HG03439 (cell line): ENCODE measurements at regions not wholly inside any gene's neighbourhood (a gene's known extent, or its start where the extent isn't known, plus 50 kb on each side); places are given as distances from the start of the nearest gene placed in this dataset.
A peak's percentile ranks its signal among the peaks of the same experiment; 100 is the strongest.

ENCODE experiments used
- ATAC-seq: cut with Tn5 transposase; IDR thresholded peaks from one replicate; pipeline ENCODE4 v1.9.1; 2021; ENCODE audit warnings: mild to moderate bottlenecking, moderate library complexity; ENCODE audit not compliant: unreplicated experiment

DNA sequence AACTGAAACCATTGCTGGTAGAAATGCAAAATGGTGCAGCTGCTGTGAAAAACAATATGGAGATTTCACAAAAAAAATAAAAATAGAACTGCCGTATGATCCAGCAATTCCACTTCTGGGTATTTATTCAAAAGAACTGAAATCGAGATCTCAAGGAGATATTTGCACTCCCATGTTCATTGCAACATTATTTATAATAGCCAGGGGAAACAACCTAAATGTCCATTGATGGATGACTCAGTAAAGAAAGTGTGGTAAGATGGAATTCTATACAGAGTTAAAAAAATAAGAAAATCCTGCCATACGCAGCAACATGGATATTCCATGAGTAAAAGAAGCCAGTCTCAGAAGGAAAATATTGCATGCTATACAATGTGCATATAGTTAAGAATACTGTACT is 290.6 kb upstream of the GHITM start:
- ATAC-seq: no peak

DNA sequence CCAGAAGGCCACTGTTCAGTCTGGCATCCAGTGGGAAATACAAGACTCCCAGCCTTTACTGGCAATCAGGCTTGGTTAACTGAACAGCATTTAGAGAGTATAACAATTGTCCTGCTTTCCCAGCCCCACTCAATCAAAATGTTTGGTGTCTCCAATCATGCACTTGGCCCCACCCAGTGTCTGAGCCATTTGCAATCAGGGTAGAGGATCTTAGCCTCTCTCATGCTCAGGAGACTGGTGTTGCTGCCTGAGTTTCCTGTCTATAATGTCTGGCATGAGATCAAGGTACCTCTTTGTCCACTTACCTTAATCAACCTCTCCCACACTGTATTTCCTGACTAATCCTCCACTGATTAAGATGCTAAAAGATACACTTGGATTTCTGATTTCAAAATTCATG is 290.2 kb upstream of the GHITM start:
- no peak for ATAC-seq

DNA sequence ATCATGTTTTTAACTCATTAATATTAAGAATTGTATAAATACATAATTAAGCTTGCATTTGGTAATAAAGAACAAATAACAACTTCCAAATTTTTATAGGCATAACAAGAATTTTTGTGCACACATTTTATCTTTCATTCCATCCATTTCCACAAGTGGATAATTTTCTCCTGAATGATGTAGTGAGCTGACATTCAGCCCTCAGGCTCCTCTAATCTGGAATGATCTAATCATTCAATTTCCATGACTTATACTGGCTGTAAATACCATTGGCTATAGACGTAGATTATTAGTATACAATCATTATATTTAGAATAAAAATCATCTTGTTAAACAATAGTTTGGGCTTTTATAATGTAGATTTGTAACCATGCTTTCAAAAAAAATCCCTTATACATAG is 287.2 kb upstream of the GHITM start:
- ATAC-seq: no peak

DNA sequence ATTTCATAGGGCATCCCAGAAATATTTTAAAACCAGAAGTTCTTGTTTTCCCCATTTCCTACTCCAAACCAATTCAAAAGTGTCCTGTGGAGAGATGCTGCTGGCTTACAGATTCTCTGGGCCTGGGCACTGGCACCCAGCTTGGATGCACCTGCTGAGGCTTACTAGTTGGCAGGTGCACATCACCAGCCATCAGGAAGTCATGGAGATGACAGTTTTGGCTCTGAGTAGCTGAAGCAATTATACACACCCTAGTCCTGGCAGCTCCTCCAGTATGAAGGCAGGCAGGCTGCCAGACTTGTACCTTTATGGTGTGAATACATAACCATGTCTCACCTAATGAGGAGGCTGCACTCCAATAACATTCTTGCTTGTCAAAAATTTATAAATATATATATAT is 276.6 kb upstream of the GHITM start:
- no peak for ATAC-seq

DNA sequence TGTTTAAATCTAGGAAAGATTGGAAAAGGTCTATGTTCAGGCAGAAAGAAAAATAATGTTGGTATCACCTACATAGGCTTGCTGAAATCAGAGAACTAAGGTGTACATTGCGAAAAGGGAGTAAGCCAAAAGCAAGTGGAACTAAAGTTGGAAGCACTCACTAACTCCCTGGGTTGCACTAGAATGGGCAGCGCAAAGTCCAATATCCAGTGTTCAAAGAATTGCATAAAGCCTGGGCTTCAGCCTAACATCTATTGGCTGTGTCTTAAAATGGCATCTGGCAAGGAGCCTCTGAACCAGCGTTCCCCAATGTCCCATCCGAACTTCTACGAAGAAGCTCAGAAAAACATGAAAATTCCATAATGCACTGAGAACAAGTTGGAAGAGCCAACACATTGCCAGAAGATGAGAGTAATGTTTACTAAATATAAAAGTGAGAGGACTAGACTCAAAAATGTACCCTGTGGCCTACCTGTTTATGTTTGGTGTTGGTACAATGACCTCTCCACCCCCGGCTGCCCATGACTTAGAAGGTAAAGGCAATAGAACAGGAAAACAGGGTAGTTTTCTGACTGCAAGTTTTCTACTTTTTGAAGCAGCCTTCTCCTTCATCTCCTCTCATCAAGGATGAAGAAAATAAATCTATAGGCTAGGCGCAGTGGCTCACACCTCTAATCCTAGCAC is 275.9 kb upstream of the GHITM start:
- no peak for ATAC-seq

DNA sequence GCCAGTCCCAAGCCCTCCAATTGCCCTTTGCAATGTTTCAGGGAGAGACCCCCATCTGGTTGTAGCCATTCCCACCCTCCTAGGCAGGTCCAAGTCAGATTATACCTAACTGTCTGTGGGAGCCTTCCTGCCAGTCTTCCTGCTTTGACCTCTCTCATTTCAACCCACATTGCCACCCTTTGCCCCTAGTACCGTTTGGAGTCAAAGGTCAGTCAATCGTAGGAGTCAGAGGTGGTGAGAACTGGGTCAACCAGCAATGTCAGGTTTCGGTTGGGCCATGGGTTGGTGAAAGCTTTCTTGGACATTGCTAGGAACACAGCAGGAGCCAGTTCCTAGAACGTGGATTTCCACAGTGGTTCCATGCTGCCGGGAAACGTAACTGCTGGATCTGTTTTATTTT is 269.4 kb upstream of the GHITM start:
- no peak for ATAC-seq

GRCh38 chr10:83871187-83872081 is 267.9 kb upstream of the GHITM start:
- ATAC-seq: peak; percentile 97

- ATAC-seq: no peak
These were observed 259.0 kb upstream of the GHITM start for GRCh38 chr10:83880252-83880791.

- ATAC-seq: no peak
These were observed 257.6 kb upstream of the GHITM start for GRCh38 chr10:83881661-83882060.

DNA sequence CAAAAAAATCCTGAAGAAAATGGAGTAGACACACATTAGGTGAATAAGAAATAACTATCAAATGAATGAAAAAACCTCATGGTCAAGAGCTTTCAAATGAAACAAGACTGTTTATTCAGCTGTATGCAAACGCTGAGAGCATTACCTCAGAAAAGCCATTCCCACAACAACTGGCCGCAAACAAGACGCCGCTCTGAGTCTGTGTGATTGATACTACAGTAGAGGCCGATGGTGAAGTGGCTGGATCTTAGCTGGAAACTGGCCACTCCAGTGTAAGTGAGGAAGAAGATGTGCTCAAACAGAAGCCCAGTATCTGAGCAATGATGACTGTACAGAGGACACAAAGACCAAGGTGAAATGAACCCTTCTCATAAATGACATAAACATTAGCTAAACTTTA is 252.4 kb upstream of the GHITM start:
- no peak for ATAC-seq

GRCh38 chr10:83892737-83893136 is 246.6 kb upstream of the GHITM start:
- ATAC-seq: no peak

DNA sequence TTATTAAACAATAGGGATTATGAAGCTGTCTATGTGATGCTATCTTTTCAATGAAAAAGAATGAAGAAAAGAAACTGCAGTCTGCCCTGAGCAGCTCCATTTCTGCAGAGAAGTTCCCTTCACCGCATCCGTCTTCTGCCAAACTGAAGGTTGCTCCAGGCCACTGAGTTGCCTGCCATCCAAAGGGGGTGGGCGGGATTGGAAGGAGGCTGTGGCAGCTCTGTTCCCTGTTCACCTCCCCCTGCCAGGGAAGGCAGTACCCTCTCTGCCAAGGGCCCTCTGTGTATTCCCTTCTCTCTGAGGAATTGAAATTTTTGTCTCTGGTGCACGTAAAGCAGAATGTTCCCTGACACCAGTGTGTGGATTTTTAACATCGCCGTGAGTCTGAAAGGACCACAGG is 243.1 kb upstream of the GHITM start:
- ATAC-seq: no peak

GRCh38 chr10:83897626-83898025 is 241.7 kb upstream of the GHITM start:
- ATAC-seq: no peak

- no peak for ATAC-seq
These were observed 230.8 kb upstream of the GHITM start for GRCh38 chr10:83908506-83908905.

GRCh38 chr10:83909001-83909400 is 230.3 kb upstream of the GHITM start:
- no peak for ATAC-seq

- no peak for ATAC-seq
These were observed 223.5 kb upstream of the GHITM start for GRCh38 chr10:83915801-83916200.

DNA sequence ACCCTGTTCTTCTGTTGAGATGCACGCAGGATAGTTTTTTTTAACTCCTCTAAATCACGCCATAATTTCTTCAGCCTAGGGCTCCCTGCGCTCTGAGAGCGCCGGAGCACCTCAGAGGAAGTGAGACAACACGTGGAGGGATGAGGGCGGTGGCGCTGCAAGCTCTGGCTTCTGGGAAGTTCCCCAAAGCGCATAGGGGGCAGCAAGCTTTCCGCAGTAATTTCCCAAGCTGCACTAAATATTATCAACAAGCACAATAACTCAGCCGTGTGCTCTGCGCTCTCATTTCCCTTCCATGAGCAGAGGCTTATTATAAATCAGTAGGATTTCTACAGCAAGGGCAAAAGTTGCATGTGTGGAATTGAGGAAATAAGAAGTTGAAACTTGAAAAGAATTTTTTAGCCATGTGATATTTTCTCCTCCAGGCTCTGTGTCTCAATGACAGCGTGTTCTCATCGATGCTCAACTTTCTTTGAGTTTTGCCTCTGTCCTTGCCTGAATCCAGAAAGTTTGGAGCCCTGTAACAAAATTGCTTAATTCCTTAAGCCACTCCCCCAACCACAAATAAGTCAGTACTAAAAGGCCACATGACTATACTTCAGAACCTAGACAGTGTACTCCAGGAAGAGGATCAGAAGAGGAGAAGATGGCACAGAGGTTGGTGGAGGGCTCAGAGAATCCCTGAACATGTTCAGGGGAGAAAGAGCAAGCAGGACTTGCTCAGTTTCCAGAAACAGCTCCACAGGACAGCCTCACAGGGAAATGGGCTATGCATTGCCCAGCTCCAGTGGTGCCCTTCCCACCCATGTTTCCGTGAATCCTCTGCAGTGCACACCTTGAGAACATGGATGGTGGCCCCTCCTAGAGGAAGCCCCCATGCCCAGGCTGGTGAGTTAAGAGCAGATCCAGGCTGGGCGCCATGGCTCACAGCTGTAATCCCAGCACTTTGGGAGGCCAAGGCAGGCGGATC is 221.5 kb upstream of the GHITM start:
- peak; percentile 78 for ATAC-seq

- ATAC-seq: no peak
These were observed 220.1 kb upstream of the GHITM start for GRCh38 chr10:83919187-83919586.

- ATAC-seq: no peak
These were observed 217.1 kb upstream of the GHITM start for GRCh38 chr10:83921984-83922860.

GRCh38 chr10:83925133-83925532 is 214.2 kb upstream of the GHITM start:
- no peak for ATAC-seq
